Neural cell (in vitro differentiated cells): ENCODE measurements at regions not wholly inside any gene's neighbourhood (a gene's known extent, or its start where the extent isn't known, plus 50 kb on each side); places are given as distances from the start of the nearest gene placed in this dataset.

Experiments used
- H2AFZ ChIP-seq: fragments of 200-600, 300-800 bp; sonication (generic), shearing (Covaris generic); 2 replicates; pipeline ENCODE4 v1.6.0; 2014; ENCODE audit warnings: low read depth, mild to moderate bottlenecking, antibody characterized with exemption, low read length, moderate library complexity
- H3F3A ChIP-seq: fragments of 200-600 bp; shearing (Covaris generic); 2 replicates; pipeline ENCODE4 v1.6.1; 2016; ENCODE audit warnings: mild to moderate bottlenecking, moderate library complexity, mixed read lengths, antibody characterized with exemption, low read length; ENCODE audit not compliant: insufficient read depth, poor library complexity, severe bottlenecking
- H3K27ac ChIP-seq: fragments of 200-600, 300-800 bp; sonication (generic), shearing (Covaris generic); 2 replicates; pipeline ENCODE4 v1.5.1; 2014; ENCODE audit warnings: mild to moderate bottlenecking, low read length, moderate library complexity
- H3K27me3 ChIP-seq: fragments of 300-800, 200-600 bp; sonication (generic), shearing (Covaris generic); 2 replicates; pipeline ENCODE4 v1.6.0; 2014; ENCODE audit warnings: mild to moderate bottlenecking, low read depth, low read length, moderate library complexity; ENCODE audit not compliant: insufficient read depth
- H3K36me3 ChIP-seq: fragments of 300-800, 200-600 bp; sonication (generic), shearing (Covaris generic); 2 replicates; pipeline ENCODE4 v1.5.1; 2014; ENCODE audit warnings: mild to moderate bottlenecking, antibody characterized with exemption, low read length, moderate library complexity; ENCODE audit not compliant: insufficient read depth
- H3K4me2 ChIP-seq: fragments of 300-800, 200-600 bp; sonication (generic), shearing (Covaris generic); 2 replicates; pipeline ENCODE4 v1.6.0; 2014; ENCODE audit warnings: mild to moderate bottlenecking, low read length
- H3K4me3 ChIP-seq: fragments of 300-800, 200-600 bp; sonication (generic), shearing (Covaris generic); 2 replicates; pipeline ENCODE4 v1.5.1; 2014; ENCODE audit warnings: mild to moderate bottlenecking, low read length, moderate library complexity
- H3K79me2 ChIP-seq: fragments of 200-600 bp; shearing (Covaris generic); replicated peaks from 2 replicates; pipeline ENCODE4 v1.6.0; 2014; ENCODE audit warnings: mild to moderate bottlenecking, low read length, moderate library complexity; ENCODE audit not compliant: insufficient read depth
- H3K9ac ChIP-seq: fragments of 300-800, 200-600 bp; sonication (generic), shearing (Covaris generic); 2 replicates; pipeline ENCODE4 v1.6.1; 2016; ENCODE audit warnings: mild to moderate bottlenecking, low read length, mixed read lengths
- H3K9me2 ChIP-seq: fragments of 200-600 bp; shearing (Covaris generic); 2 replicates; pipeline ENCODE4 v1.6.1; 2016; ENCODE audit warnings: mild to moderate bottlenecking, low read length, mixed read lengths; ENCODE audit not compliant: insufficient read depth
- H3K9me3 ChIP-seq: fragments of 200-600, 300-800 bp; sonication (generic), shearing (Covaris generic); 2 replicates; pipeline ENCODE4 v1.6.1; 2016; ENCODE audit warnings: mild to moderate bottlenecking, mixed run types, low read length, moderate library complexity, mixed read lengths
- H4K20me1 ChIP-seq: fragments of 200-600 bp; shearing (Covaris generic); 2 replicates; pipeline ENCODE4 v1.6.1; 2016; ENCODE audit warnings: mild to moderate bottlenecking, mixed run types; ENCODE audit not compliant: insufficient read depth
- CTCF ChIP-seq: fragments of 450-650 bp; IDR thresholded peaks from 2 replicates; pipeline ENCODE4 v1.5.1; 2014; ENCODE audit warnings: antibody characterized with exemption, mild to moderate bottlenecking, moderate library complexity; ENCODE audit not compliant: poor library complexity, severe bottlenecking
- EP300 ChIP-seq: fragments of 450-650 bp; conservative IDR thresholded peaks from 2 replicates; pipeline ENCODE4 v1.6.1; 2014; ENCODE audit warnings: antibody characterized with exemption, mild to moderate bottlenecking, moderate library complexity; ENCODE audit not compliant: poor library complexity, severe bottlenecking
- EZH2 ChIP-seq: fragments of 200-600, 300-800 bp; shearing (Covaris generic), sonication (generic); IDR thresholded peaks from 2 replicates; pipeline ENCODE4 v1.6.1; 2014; ENCODE audit warnings: antibody characterized with exemption, low read length, borderline replicate concordance, mild to moderate bottlenecking; ENCODE audit not compliant: insufficient read depth, poor library complexity, severe bottlenecking
- MXI1 ChIP-seq: fragments of 450-650 bp; conservative IDR thresholded peaks from 2 replicates; pipeline ENCODE4 v1.6.1; 2014; ENCODE audit warnings: antibody characterized with exemption, mild to moderate bottlenecking; ENCODE audit not compliant: poor library complexity, severe bottlenecking
- POLR2AphosphoS5 ChIP-seq: IDR thresholded peaks from 2 replicates; pipeline ENCODE4 v1.6.1; 2012
- RAD21 ChIP-seq: fragments of 450-650 bp; conservative IDR thresholded peaks from 2 replicates; pipeline ENCODE4 v1.6.1; 2014; ENCODE audit warnings: antibody characterized with exemption, mild to moderate bottlenecking, moderate library complexity
- REST ChIP-seq: IDR thresholded peaks from 2 replicates; pipeline ENCODE4 v1.6.1; 2012; ENCODE audit warnings: borderline replicate concordance
- SMC3 ChIP-seq: fragments of 450-650 bp; conservative IDR thresholded peaks from 2 replicates; pipeline ENCODE4 v1.6.1; 2014; ENCODE audit warnings: antibody characterized with exemption, mild to moderate bottlenecking, moderate library complexity; ENCODE audit not compliant: poor library complexity
- TAF1 ChIP-seq: IDR thresholded peaks from 2 replicates; pipeline ENCODE4 v1.6.1; 2012; ENCODE audit warnings: low read depth

GRCh38 chr4:126647756-126648397 is 984.9 kb upstream of the INTU start:
- H3K9ac ChIP-seq: no peak overlapping the region

GRCh38 chr4:126658411-126658810 is 974.3 kb upstream of the INTU start:
- no peaks in the 10 kb centered on the region for H3K9me2 ChIP-seq
- H4K20me1 ChIP-seq: no peaks in the 10 kb centered on the region
- no peak overlapping the region for H3K4me2 ChIP-seq
- H3F3A ChIP-seq: no peaks in the 10 kb centered on the region
- no peaks in the 10 kb centered on the region for H3K27me3 ChIP-seq
- H3K36me3 ChIP-seq: no peaks in the 10 kb centered on the region
- no peaks in the 10 kb centered on the region for H3K9me3 ChIP-seq
- no peak overlapping the region for H3K27ac ChIP-seq
- no peaks in the 10 kb centered on the region for H3K79me2 ChIP-seq
- H3K9ac ChIP-seq: no peak overlapping the region
- no peak overlapping the region for H2AFZ ChIP-seq
- no peak overlapping the region for H3K4me3 ChIP-seq
- TF ChIP-seq MXI1: no peak
- TF ChIP-seq POLR2AphosphoS5: no peak
- no peak for TF ChIP-seq RAD21
- TF ChIP-seq EP300: no peak
- TF ChIP-seq REST: no peak
- TF ChIP-seq CTCF: no peak

More at GRCh38 chr4:126647756-126648397, 984.9 kb upstream of the INTU start:
- Histone ChIP-seq H3K27ac (no peak overlapping the region), H3K9me2 (no peaks in the 10 kb centered on the region), H3F3A (no peaks in the 10 kb centered on the region), H3K4me2 (no peak overlapping the region), H2AFZ (no peak overlapping the region), H3K27me3 (no peaks in the 10 kb centered on the region), H3K9me3 (no peaks in the 10 kb centered on the region), H3K4me3 (no peak overlapping the region), H3K36me3 (no peaks in the 10 kb centered on the region), H3K79me2 (no peaks in the 10 kb centered on the region), H4K20me1 (no peaks in the 10 kb centered on the region)
- TF ChIP-seq EZH2: no peak
- no peak for TF ChIP-seq MXI1
- no peak for TF ChIP-seq RAD21
- TF ChIP-seq CTCF: no peak
- no peak for TF ChIP-seq EP300
- no peak for TF ChIP-seq REST
- no peak for TF ChIP-seq SMC3
- no peak for TF ChIP-seq TAF1
- no peak for TF ChIP-seq POLR2AphosphoS5
